ENCODE measurements at regions not wholly inside any gene's neighbourhood (a gene's known extent, or its start where the extent isn't known, plus 50 kb on each side); places are given as distances from the start of the nearest gene placed in this dataset.
"Not testable (repeated sequence)": the region's sequence is repeated elsewhere in the genome, so short reads cannot be mapped to it uniquely, and the experiment has no call there.

DNA sequence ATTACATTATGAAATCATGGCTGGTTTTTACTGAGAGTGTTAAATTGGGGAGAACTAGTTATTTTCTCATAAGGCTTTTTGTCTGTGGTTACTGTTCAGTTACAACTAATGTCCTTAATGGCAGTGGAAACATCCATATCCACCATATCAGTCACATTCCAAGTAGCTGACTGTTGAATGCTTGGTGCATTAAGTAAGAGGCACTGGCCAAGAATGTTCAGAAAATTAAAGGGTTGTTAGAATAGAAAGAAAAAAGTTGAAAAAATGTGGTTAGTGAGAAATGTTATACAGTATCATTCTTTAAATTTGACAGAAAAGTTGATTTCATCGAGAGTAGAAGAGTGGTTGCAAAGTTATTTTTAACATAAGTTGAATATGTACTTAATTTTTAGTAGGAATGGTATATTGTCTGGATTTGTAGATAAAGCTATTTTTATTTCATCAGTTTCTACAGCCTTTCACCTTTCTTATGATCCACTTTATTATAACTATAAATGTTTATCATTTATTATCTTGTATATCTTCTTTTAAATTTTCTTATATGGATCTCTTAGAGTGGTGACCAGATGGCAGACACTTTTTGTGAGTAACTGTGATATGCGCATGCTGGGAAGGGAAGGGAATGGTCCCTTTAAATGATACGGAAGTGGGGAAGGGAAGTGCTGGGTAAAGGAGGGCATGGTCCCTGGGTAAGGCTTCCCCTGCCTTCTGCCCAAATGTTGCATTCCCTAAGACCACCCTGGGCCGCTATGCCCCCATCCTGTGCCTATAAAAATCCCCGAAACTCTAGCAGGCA is 2407.1 kb downstream of the ARAP2 start:
- peak; percentile 72 for DNase-seq
- in situ Hi-C loops (cut with HindIII; ENCODE audit: low pct_ligation_motif_present, low pct_unique_long_range_greater_than_20kb, low sequenced_read_pairs): no loop called here

- in situ Hi-C loops (cut with HindIII; ENCODE audit: low pct_ligation_motif_present, low pct_unique_long_range_greater_than_20kb, low sequenced_read_pairs): no loop called here
- no peak for DNase-seq
Measured at GRCh38 chr4:33841120-33841519, 2403.2 kb downstream of the ARAP2 start.

GRCh38 chr4:33850371-33850902 is 2393.9 kb downstream of the ARAP2 start:
- DNase-seq: no peak
- in situ Hi-C loops (cut with HindIII; ENCODE audit: low pct_ligation_motif_present, low pct_unique_long_range_greater_than_20kb, low sequenced_read_pairs): no loop called here

DNA sequence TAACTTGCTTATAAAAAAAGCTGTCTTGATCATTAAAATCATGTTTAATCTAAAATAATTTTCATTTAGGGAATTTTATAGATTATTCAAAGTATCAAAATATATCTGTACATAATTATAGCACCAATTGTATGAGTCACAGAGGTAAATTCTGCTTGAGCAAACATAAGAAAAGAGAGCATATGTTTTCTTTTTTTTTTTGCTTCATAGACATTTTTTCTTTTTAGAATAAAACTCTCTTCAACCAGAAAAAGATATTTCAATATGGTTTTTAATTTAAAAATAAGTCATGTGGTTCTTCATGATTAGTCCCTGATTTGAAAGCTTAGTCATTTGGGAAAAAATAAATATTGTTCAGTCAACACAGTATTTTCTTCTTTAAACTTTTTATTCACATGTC is 2390.6 kb downstream of the ARAP2 start:
- in situ Hi-C loops (cut with HindIII; ENCODE audit: low pct_ligation_motif_present, low pct_unique_long_range_greater_than_20kb, low sequenced_read_pairs); DNase-seq: not testable (repeated sequence)

DNA sequence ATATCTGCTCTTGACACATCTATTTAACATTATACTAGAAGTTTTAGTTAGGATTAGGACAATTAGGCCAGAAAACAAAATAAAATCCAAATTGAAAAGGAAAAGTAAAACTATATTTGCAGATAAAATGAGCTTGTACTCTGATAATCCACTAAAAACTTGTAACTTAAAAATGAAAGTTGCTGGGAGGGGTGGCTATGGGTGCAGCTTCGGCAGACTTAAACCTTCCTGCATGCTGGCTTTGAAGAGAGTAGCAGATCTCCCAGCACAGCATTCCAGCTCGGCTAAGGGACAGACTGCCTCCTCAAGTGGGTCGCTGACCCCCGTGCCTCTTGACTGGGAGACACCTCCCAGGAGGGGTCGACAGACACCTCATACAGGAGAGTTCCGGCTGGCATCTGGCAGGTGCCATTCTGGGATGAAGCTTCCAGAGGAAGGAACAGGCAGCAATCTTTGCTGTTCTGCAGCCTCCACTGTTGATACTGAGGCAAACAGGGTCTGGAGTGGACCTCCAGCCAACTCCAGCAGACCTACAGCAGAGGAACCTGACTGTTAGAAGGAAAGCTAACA is 2379.9 kb downstream of the ARAP2 start:
- in situ Hi-C loops (cut with HindIII; ENCODE audit: low pct_ligation_motif_present, low pct_unique_long_range_greater_than_20kb, low sequenced_read_pairs): no loop called here
- DNase-seq: no peak

GRCh38 chr4:33873791-33874190 is 2370.5 kb downstream of the ARAP2 start:
- no peak for DNase-seq
- in situ Hi-C loops (cut with HindIII; ENCODE audit: low pct_ligation_motif_present, low pct_unique_long_range_greater_than_20kb, low sequenced_read_pairs): no loop called here

DNA sequence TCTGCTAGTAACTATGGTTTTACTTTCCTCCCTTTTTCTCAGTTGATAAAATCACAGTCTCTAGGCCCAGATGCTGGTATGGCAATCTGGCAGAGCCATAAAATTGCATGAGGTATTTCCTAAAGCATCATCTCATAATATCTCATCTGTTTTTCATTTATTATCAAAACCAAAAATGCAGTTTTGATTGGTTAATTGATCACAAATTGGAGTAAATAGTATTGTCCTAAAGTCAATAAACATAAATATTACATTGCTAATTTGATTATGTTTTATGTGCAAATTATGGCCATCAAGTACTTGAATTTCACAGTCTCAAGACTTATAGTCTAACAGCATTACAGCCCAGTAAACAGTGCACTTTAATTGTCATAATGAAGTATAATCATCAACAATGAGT is 2365.6 kb downstream of the ARAP2 start:
- no peak for DNase-seq
- in situ Hi-C loops (cut with HindIII; ENCODE audit: low pct_ligation_motif_present, low pct_unique_long_range_greater_than_20kb, low sequenced_read_pairs): no loop called here

DNA sequence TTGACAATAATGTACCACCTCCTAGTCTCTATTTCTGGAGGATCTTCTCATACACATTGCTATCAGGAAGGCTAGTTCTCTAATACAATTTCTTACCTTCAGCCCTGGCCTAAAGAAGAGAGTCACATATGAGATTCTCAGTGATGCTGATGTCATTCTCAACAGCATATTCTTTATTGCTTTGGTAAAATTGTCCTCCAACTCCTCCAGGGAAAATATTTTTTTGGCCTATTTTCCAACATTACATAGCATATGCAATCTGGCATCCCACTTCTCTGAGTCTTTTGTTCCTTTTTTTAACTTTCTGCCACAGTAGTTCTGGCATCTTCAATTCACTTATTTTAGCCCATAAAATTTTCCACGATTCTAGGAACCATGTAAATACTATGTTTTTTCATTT is 2363.1 kb downstream of the ARAP2 start:
- DNase-seq: no peak
- in situ Hi-C loops (cut with HindIII; ENCODE audit: low pct_ligation_motif_present, low pct_unique_long_range_greater_than_20kb, low sequenced_read_pairs): no loop called here

DNA sequence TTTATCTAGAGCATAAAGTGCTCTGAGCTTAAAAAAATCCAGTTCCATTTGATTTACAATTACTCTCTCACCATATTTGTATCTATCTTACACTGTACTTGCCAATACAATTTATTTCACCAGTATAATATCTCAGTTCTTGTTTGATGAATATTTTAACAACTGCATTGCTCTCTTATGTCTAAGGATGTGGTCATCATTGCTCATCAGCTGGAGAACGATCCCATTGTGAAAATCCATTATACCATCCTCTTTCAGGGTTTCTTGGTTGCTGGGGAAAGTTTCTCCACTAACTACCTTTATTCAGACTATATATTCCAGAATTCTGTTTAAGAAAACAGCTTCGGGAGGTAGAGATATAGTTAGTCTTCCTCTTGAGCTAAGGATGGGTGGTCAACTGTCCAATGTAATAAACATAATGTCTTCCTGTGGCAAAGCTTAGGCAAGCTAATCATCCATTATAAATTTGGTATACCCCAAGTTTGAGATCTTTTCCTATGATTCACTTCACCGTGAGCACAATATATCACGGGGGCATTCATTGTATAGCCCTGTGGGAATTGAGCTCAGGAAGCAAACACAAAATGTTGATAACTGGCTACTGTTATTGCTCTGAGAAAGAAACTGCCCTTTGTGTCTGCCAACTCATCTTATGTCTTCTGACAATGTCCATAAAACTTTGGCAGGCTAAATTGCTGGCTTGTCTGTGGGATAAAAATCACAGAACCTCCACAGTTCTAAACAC is 2361.9 kb downstream of the ARAP2 start:
- no peak for DNase-seq
- in situ Hi-C loops (cut with HindIII; ENCODE audit: low pct_ligation_motif_present, low pct_unique_long_range_greater_than_20kb, low sequenced_read_pairs): no loop called here

- no peak for DNase-seq
- in situ Hi-C loops (cut with HindIII; ENCODE audit: low pct_ligation_motif_present, low pct_unique_long_range_greater_than_20kb, low sequenced_read_pairs): no loop called here
Measured at GRCh38 chr4:33883111-33883510, 2361.2 kb downstream of the ARAP2 start.

DNA sequence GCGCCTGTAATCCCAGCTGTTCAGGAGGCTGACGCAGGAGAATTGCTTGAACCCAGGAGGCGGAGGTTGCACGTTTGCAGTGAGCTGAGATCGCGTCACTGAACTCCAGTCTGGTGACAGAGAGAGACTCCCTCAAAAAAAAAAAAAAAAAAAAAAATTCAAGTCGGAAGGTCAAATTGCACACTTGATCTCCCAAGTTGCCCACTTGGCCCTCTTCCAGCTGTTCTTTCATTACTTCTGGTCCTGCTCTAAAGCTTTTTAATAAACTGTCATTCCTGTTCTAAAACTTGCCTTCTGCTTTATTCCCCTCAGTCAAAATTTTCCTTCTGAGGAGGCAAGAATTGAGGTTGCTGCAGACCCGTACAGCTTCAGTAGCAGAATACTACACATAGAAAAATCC is 2358.0 kb downstream of the ARAP2 start:
- in situ Hi-C loops (cut with HindIII; ENCODE audit: low pct_ligation_motif_present, low pct_unique_long_range_greater_than_20kb, low sequenced_read_pairs): no loop called here
- DNase-seq: no peak

DNA sequence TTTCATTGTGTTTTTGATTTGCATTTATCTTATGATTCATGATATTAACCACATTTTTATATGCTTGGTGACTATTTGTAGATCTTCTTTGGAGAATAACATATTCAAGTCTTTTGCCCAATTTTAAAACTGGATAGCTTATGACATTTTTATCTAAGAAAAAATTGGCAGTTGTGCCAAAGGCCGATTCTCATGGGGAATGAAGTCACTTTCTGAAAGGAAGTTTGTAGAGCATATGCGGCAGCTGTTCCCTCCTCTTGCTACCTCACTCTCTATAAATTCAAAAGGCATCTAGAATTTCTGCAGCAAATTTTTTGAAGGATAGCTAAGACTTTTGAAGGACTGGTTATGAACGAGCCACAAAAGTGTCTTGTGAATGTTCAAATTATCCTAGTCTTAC is 2353.5 kb downstream of the ARAP2 start:
- in situ Hi-C loops (cut with HindIII; ENCODE audit: low pct_ligation_motif_present, low pct_unique_long_range_greater_than_20kb, low sequenced_read_pairs): no loop called here
- DNase-seq: no peak

DNA sequence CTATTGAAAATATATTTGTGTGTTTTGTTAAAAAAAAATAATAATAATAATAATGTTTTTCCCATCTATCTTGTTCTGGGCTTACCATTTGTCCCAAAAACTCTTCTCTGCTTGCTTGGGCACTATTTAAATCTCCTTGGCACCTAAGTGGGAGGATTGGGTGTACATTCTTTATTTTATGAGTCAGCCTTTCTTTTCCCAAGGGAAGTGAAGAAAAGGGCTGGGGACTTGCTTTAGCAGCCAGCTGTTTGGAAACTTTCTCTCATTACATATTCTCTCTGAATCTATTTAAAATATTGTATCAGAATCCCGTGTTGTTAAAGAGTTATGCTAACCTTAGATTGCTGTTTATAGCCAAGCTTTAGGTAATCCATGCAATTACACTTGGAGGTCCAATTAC is 2332.4 kb downstream of the ARAP2 start:
- in situ Hi-C loops (cut with HindIII; ENCODE audit: low pct_ligation_motif_present, low pct_unique_long_range_greater_than_20kb, low sequenced_read_pairs): no loop called here
- no peak for DNase-seq

GRCh38 chr4:33914386-33914785 is 2329.9 kb downstream of the ARAP2 start:
- no peak for DNase-seq
- in situ Hi-C loops (cut with HindIII; ENCODE audit: low pct_ligation_motif_present, low pct_unique_long_range_greater_than_20kb, low sequenced_read_pairs): no loop called here

DNA sequence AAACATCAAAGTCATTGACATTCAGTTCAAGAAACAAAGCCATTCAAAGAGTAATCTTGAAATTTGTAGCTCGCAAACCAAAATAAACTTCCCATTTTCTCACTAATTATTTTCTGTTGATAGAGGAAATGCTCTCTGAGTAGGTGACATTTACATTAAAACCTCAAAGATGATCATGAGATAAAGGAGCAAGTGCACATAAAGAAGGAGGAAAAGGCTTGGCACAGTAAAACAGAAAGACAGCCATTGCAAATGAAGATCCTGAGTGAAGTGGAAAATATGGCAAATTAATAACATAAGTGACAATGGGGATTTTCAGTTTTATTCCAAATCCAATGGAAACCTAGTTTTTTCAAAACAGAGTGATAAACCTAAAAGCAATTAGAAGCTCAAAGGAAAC is 2320.8 kb downstream of the ARAP2 start:
- no peak for DNase-seq
- in situ Hi-C loops (cut with HindIII; ENCODE audit: low pct_ligation_motif_present, low pct_unique_long_range_greater_than_20kb, low sequenced_read_pairs): no loop called here

DNA sequence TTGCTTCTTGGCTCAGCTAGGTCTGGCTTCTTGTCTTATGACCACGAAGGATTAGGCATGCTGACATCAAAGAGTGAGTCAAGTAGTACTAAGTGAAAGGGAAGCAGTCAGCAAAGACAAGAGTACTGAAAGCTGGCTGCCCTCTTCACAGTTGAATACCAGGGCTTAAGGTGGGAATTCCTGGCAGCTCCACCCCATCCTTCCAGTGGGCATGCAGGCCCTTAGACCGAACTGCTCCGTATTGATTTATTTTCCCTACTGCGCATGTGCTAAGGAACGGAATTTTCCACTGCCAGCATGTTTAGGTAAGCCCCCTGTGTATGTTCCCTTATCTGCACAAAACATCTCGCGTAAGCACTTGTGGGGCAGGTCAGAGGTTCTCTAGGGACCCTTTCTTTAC is 2320.1 kb downstream of the ARAP2 start:
- DNase-seq: peak; percentile 0
- in situ Hi-C loops (cut with HindIII; ENCODE audit: low pct_ligation_motif_present, low pct_unique_long_range_greater_than_20kb, low sequenced_read_pairs): no loop called here

- no peak for DNase-seq
- in situ Hi-C loops (cut with HindIII; ENCODE audit: low pct_ligation_motif_present, low pct_unique_long_range_greater_than_20kb, low sequenced_read_pairs): no loop called here
Measured at GRCh38 chr4:33924811-33925210, 2319.5 kb downstream of the ARAP2 start.

GRCh38 chr4:33930497-33930896 is 2313.8 kb downstream of the ARAP2 start:
- in situ Hi-C loops (cut with HindIII; ENCODE audit: low pct_ligation_motif_present, low pct_unique_long_range_greater_than_20kb, low sequenced_read_pairs): no loop called here
- no peak for DNase-seq

- DNase-seq: no peak
- in situ Hi-C loops (cut with HindIII; ENCODE audit: low pct_ligation_motif_present, low pct_unique_long_range_greater_than_20kb, low sequenced_read_pairs): no loop called here
Measured at GRCh38 chr4:33931026-33931425, 2313.3 kb downstream of the ARAP2 start.
